HCEC 1CT (cell line): ENCODE measurements at regions not wholly inside any gene's neighbourhood (a gene's known extent, or its start where the extent isn't known, plus 50 kb on each side); places are given as distances from the start of the nearest gene placed in this dataset.
"Not testable (repeated sequence)": the region's sequence is repeated elsewhere in the genome, so short reads cannot be mapped to it uniquely, and the experiment has no call there.

Experiments used
- DNase-seq: peaks from one replicate; pipeline ENCODE4 v3.0.0-alpha.2; 2017

GRCh38 chr6:48591158-48591557 lies 480.2 kb upstream of the PTCHD4 start:
- not testable (repeated sequence) for DNase-seq

DNA sequence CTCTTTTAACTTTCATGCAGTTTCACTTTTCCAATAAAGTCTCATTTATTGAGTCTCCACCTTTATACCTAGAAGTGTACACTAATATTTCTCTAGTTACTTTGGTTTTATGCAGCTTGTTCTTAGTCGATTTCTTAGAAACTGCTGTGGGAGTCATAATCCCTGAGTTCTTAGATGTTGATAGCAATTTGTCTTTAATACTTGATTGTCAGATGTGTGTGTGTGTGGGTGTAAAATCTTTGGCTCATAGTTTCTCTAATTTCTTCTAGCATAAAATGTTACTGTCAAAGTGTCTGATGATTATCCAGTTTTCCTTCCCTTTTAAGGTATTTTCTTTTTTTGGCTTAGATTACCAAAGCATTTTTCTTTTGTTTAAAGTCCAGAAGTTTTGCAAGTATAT lies 473.8 kb upstream of the PTCHD4 start:
- no peak for DNase-seq

- no peak for DNase-seq
These were observed 459.7 kb upstream of the PTCHD4 start for GRCh38 chr6:48570656-48571055.

- DNase-seq, result no peak
These were observed 457.9 kb upstream of the PTCHD4 start for GRCh38 chr6:48568856-48569255.

DNA sequence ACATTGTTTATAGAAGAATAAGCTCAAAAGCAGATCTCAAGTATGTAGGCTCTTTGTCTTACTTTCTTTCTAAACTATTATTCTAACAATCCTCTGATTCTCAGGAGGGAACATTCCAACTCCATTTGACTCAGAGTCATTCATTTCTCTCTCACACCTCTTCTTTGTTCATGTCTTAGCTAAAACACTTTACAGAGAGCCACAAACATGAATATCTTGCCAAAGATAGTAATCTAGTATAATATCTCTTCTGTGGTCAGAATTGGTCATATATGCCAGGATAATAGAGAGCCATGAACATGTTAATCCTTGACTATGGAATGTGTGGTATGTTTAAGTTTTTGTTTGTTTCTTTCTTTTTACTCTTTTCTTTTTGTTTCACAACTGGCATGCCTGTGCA lies 456.0 kb upstream of the PTCHD4 start:
- DNase-seq, result peak; percentile 7

- no peak for DNase-seq
These were observed 453.2 kb upstream of the PTCHD4 start for GRCh38 chr6:48564036-48564820.

DNA sequence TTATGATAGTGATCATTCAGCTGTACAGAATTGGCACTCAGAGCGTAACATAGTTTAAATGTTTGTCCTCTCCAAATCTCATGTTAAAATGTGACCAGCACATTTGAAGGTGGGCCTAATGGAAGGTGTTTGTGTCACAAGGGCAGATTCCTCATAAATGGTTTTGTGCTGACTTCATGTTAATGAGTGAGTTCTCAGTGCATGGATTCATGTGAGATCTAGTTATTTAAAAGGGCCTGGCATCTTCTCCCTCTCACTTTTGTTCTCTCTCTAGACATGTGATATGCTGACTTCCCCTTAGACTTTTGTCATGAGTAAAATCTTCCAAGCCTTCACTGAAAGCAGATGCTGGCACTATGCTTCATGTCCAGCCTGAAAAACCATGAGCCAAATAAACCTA lies 452.4 kb upstream of the PTCHD4 start:
- DNase-seq, result no peak

DNA sequence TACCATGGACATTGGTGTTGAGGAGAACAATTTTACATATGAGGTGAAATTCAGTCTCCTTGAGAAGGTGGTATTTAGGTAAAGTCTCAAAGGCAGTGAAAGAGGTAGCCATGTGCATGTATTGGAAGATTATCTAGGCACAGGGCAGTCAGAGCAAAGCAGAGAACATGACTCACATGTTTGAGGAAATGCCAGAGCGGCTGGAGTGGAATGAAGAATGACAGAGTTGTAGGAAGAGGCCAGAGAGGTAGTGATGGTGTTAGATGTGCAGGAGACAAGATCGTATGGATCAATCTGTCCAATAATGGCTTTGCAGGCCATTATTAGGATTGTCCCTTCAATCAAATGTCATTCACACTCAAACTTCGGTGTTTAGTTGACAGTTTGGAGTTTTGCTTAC lies 449.4 kb upstream of the PTCHD4 start:
- peak; percentile 64 for DNase-seq

DNA sequence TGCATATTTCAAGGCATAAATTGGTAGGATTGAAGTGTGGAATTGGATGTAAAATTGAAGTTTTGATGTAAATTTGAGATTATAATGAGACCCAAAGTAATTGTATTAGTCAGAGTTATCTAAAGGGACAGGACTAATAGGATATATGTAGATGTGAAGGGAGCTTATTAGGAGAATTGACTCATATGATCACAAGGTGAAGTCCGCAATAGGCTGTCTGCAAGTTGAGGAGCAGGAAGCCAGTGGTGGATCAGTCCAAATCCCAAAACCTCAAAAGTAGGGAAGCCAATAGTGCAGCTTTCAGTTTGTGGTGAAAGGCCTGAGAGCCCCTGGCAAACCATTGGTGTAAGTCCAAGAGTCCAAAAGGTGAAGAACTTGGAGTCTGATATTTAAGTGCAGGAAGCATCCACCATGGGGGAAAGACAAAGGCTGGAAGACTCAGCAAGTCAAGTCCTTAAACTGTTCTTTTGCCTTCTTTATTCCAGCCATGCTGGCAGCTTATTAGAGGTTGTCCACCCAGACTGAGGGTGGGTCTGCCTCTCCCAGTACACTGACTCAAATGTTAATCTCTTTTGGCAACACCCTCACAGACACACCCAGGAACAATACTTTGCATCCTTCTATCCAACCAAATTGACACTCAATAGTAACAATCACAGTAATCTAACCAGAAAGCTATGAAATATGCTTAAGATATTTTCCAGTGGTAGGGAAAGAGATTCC lies 442.6 kb upstream of the PTCHD4 start:
- no peak for DNase-seq

DNA sequence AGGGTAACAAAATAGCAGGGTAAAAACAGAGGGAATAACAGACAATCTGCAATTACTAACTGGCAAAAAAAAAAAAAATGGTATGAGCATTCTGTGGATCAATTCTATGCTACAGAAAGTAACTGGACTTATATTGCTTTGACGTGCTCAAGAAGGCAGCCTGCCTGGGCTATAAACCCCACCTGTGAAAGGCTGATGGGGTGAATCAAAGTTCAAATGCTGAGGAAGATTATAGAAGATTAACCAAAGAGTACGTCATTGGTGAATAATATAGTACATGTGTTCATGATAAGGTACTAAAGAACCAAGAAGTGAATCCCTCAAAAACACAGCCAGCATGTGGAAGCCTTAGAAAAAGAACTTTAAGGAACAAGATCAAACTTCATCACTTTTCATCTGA lies 441.9 kb upstream of the PTCHD4 start:
- DNase-seq, result no peak

GRCh38 chr6:48550603-48551002 lies 439.6 kb upstream of the PTCHD4 start:
- no peak for DNase-seq

DNA sequence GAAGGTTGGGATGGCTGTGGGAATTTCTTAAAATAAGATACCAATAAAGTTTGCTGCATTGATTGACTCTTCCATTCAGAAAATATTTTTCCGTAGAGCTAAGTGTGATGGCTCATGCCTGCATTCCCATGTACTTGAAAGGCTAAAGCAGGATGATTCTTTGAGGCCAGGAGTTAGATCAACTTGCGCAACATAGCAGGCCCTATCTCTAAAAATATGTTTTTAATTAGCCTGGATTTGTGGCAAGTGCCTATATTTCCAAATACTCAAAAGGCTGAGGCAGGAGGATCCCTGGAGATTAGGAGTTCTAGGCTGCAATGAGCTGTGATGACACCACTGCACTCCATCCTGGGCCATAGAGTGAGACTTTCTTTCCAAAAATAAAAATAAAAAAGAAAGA lies 431.2 kb upstream of the PTCHD4 start:
- DNase-seq, result peak; percentile 60

GRCh38 chr6:48541649-48542048 lies 430.7 kb upstream of the PTCHD4 start:
- DNase-seq, result peak; percentile 10

GRCh38 chr6:48535582-48536009 lies 424.6 kb upstream of the PTCHD4 start:
- peak; percentile 88 for DNase-seq

- DNase-seq, result not testable (repeated sequence)
These were observed 420.0 kb upstream of the PTCHD4 start for GRCh38 chr6:48530978-48531377.

DNA sequence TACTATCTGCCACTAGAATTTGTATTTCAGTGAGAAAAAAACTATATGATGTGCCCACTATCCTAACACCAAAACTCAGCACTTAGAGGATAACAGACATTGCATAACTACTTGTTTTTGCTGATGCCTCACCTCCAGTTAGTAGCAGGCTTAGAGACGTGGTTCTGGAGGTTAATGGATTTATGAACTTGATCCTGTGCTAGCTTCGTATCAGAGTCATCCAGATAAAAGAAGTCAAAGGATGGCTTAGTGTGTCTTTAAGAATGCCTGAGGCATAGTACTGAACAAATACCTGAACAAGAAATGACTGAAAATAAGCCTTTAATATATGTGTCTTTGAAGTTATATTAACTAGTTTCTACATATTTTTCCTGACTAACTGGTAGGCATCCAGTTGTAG lies 414.9 kb upstream of the PTCHD4 start:
- no peak for DNase-seq

- no peak for DNase-seq
These were observed 410.0 kb upstream of the PTCHD4 start for GRCh38 chr6:48520951-48521350.

- DNase-seq, result no peak
These were observed 401.4 kb upstream of the PTCHD4 start for GRCh38 chr6:48512390-48512789.

GRCh38 chr6:48511378-48511777 lies 400.4 kb upstream of the PTCHD4 start:
- DNase-seq, result no peak

GRCh38 chr6:48505621-48506020 lies 394.6 kb upstream of the PTCHD4 start:
- DNase-seq, result no peak

DNA sequence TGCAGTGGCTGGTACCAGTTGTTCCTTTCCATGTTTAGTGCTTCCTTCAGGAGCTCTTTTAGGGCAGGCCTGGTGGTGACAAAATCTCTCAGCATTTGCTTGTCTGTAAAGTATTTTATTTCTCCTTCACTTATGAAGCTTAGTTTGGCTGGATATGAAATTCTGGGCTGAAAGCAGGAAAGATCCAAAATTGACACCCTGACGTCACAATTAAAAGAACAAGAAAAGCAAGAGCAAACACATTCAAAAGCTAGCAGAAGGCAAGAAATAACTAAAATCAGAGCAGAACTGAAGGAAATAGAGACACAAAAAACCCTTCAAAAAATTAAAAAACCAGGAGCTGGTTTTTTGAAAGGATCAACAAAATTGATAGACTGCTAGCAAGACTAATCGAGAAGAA lies 382.4 kb upstream of the PTCHD4 start:
- not testable (repeated sequence) for DNase-seq

- no peak for DNase-seq
These were observed 379.7 kb upstream of the PTCHD4 start for GRCh38 chr6:48490658-48491057.

GRCh38 chr6:48486876-48487275 lies 375.9 kb upstream of the PTCHD4 start:
- DNase-seq, result peak; percentile 15

DNA sequence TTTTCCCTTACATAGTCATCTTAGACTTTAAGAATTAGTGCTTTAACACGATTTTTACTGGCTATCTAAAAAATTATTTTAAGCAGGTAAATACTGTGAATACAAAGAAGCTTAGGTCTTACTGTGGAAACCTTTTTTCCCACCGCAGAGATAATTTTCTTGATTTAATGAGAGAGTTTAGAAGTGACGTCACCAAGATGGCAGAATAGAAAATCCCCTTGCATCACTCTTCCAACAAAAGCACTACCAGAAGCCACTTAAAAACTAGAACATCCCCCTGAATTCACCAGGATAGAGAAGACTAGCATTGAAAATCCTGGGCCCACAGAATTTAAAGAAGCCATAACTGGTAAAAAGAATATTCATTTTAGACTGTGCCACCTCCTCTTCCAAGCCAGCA lies 375.4 kb upstream of the PTCHD4 start:
- no peak for DNase-seq

DNA sequence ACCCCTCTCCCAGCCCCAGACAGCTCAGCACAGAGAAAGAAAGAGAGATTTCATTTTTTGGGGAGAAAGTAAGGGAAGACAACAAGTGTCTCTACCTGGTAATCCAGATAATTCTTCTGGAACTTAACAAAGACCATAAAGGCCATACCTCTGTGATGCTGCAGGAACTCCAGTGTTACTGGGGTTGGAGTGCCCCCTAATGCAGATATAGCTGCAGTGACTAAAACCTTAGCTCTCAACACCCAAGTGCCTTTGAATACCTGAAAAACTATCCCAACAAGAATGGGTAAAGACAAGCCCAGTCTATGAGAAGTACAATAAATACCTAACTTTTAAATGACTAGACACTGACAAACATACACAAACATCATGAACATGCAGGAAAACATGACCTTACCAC lies 365.3 kb upstream of the PTCHD4 start:
- peak; percentile 38 for DNase-seq
